ENCODE measurements at regions not wholly inside any gene's neighbourhood (a gene's known extent, or its start where the extent isn't known, plus 50 kb on each side); places are given as distances from the start of the nearest gene placed in this dataset.
"Not testable (repeated sequence)": the region's sequence is repeated elsewhere in the genome, so short reads cannot be mapped to it uniquely, and the experiment has no call there.

GRCh38 chr14:105710119-105711043 lies 184.0 kb downstream of the TMEM121 start:
- Histone ChIP-seq H3K36me3 (ENCODE audit: low read depth, missing control alignments) (no peaks in the 10 kb centered on the region), H3K4me3 (no peak overlapping the region), H3K9me3 (no peaks in the 10 kb centered on the region), H3K4me1 (no peaks in the 10 kb centered on the region), H3K27ac (no peak overlapping the region), H3K27me3 (no peaks in the 10 kb centered on the region)
- no peak for TF ChIP-seq POLR2A (IDR thresholded peaks at IDR 0.05)
- TF ChIP-seq, protein P1, sequence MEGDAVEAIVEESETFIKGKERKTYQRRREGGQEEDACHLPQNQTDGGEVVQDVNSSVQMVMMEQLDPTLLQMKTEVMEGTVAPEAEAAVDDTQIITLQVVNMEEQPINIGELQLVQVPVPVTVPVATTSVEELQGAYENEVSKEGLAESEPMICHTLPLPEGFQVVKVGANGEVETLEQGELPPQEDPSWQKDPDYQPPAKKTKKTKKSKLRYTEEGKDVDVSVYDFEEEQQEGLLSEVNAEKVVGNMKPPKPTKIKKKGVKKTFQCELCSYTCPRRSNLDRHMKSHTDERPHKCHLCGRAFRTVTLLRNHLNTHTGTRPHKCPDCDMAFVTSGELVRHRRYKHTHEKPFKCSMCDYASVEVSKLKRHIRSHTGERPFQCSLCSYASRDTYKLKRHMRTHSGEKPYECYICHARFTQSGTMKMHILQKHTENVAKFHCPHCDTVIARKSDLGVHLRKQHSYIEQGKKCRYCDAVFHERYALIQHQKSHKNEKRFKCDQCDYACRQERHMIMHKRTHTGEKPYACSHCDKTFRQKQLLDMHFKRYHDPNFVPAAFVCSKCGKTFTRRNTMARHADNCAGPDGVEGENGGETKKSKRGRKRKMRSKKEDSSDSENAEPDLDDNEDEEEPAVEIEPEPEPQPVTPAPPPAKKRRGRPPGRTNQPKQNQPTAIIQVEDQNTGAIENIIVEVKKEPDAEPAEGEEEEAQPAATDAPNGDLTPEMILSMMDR (IDR thresholded peaks at IDR 0.05): no peak
- WGBS, 2 donors: 74 to 81% methylated on average over 4 of the region's 6 CpGs
- intact Hi-C loops (cut with DNase I; ENCODE audit: low total_unique reads): no loop called here
- DNase-seq: no peak

GRCh38 chr14:105711044-105711620 lies 184.7 kb downstream of the TMEM121 start:
- TF ChIP-seq, protein P1 (IDR thresholded peaks at IDR 0.05): no peak
- no peak for TF ChIP-seq POLR2A (IDR thresholded peaks at IDR 0.05)
- Histone ChIP-seq H3K4me1 (no peaks in the 10 kb centered on the region), H3K4me3 (no peak overlapping the region), H3K27ac (no peak overlapping the region), H3K36me3 (ENCODE audit: low read depth, missing control alignments) (no peaks in the 10 kb centered on the region), H3K27me3 (no peaks in the 10 kb centered on the region), H3K9me3 (no peaks in the 10 kb centered on the region)
- intact Hi-C loops (cut with DNase I; ENCODE audit: low total_unique reads): no loop called here
- DNase-seq: no peak
- WGBS, 2 donors: 61 to 86% methylated on average over 6 to 12 of the region's 18 CpGs

DNA sequence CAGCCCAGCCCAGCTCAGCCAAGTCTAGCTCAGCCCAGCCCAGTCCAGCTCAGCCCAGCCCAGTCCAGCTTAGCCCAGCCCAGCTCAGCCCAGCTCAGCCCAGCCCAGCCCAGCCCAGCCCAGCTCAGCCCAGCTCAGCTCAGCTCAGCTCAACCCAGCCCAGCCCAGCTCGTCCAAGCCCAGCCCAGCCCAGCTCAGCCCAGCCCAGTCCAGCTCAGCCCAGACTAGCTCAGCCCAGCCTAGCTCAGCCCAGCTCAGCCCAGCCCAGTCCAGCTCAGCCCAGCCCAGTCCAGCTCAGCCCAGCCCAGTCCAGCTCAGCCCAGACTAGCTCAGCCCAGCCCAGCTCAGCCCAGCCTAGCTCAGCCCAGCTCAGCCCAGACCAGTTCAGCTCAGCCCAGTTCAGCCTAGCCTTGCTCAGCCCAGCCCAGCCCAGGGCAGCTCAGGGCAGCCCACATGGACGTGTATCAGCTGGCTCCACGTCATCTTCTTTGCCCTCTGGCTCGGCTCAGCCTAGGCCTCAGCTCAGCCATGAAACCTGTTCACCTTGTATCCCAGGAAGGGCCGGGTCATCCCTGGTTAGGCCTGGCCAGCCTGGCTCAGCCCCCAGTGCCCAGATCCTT lies 185.6 kb downstream of the TMEM121 start:
- Histone ChIP-seq H3K9me3 (no peaks in the 10 kb centered on the region), H3K36me3 (ENCODE audit: low read depth, missing control alignments) (no peaks in the 10 kb centered on the region), H3K4me3 (no peak overlapping the region), H3K27ac (no peak overlapping the region), H3K27me3 (no peaks in the 10 kb centered on the region), H3K4me1 (no peaks in the 10 kb centered on the region)
- 82 to 90% methylated on average over 3 to 5 of the region's 5 CpGs for WGBS, 2 donors
- TF ChIP-seq POLR2A (IDR thresholded peaks at IDR 0.05): no peak
- TF ChIP-seq, protein P1 (IDR thresholded peaks at IDR 0.05): no peak
- intact Hi-C loops (cut with DNase I; ENCODE audit: low total_unique reads): no loop called here
- DNase-seq: no peak

DNA sequence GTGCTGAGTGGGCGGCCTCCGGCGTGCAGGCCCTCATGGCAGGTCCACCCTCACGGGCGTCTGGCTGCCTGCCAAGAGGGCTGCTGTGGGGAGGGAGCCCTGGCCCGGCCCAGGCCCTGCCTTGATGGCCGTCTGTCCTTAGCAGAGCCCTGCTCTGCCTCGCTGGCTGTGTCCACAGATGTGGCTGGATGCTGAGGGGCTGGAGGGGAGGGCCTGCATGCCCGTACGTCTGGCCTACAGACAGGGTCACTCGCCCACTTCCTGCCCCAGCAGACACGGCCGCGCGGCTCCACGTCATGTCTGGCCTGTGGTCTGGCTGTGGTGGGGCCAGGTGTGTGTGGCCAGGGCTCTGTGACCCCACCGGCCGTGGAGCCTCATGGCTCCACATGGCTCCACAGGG lies 186.3 kb downstream of the TMEM121 start:
- H3K4me3 ChIP-seq; H3K4me1 ChIP-seq; DNase-seq; intact Hi-C loops (cut with DNase I; ENCODE audit: low total_unique reads); H3K27ac ChIP-seq; H3K36me3 ChIP-seq (ENCODE audit: low read depth, missing control alignments); H3K27me3 ChIP-seq; H3K9me3 ChIP-seq: not testable (repeated sequence)
- WGBS, 2 donors: 93% methylated on average over 11 of the region's 18 CpGs; no CpG with 5 or more reads in 1 of the 2 donors

GRCh38 chr14:105713160-105713559 lies 186.8 kb downstream of the TMEM121 start:
- intact Hi-C loops (cut with DNase I; ENCODE audit: low total_unique reads); H3K9me3 ChIP-seq; H3K27me3 ChIP-seq; H3K4me1 ChIP-seq; H3K4me3 ChIP-seq; H3K27ac ChIP-seq; H3K36me3 ChIP-seq (ENCODE audit: low read depth, missing control alignments); DNase-seq: not testable (repeated sequence)
- WGBS, 2 donors: 90 to 91% methylated on average over 6 to 17 of the region's 17 CpGs

DNA sequence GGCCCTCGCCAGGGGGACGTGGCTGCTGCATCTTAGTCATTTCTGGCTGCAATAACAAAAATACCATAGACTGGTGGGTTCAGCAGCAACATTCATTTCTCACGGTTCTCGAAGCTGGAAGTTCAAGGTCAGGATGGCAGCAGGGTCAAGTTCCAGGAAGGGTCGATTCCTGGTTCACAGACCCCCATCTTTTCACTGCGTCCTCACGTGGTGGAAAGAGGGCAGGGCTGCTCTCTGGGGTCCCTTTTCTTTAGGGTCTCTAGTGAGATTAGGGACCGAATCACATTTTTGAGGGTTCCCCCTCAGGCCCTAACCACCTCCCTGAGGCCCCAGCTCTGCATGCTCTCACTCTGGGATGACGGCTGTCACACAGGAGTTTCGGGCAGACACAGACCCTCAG lies 187.5 kb downstream of the TMEM121 start:
- H3K36me3 ChIP-seq (ENCODE audit: low read depth, missing control alignments); H3K27me3 ChIP-seq; H3K9me3 ChIP-seq; H3K4me1 ChIP-seq; DNase-seq; H3K27ac ChIP-seq; intact Hi-C loops (cut with DNase I; ENCODE audit: low total_unique reads); H3K4me3 ChIP-seq: not testable (repeated sequence)
- 88 to 89% methylated on average over 6 to 10 of the region's 10 CpGs for WGBS, 2 donors

- H3K36me3 ChIP-seq (ENCODE audit: low read depth, missing control alignments); H3K4me1 ChIP-seq; H3K27ac ChIP-seq; H3K27me3 ChIP-seq; DNase-seq; intact Hi-C loops (cut with DNase I; ENCODE audit: low total_unique reads); H3K9me3 ChIP-seq; H3K4me3 ChIP-seq: not testable (repeated sequence)
- 89 to 90% methylated on average over 4 of the region's 7 CpGs for WGBS, 2 donors
These were observed 192.4 kb downstream of the TMEM121 start for GRCh38 chr14:105718787-105719186.

GRCh38 chr14:105720106-105720505 lies 193.7 kb downstream of the TMEM121 start:
- H3K27ac ChIP-seq; H3K36me3 ChIP-seq (ENCODE audit: low read depth, missing control alignments); intact Hi-C loops (cut with DNase I; ENCODE audit: low total_unique reads); H3K9me3 ChIP-seq; H3K4me3 ChIP-seq; H3K27me3 ChIP-seq; H3K4me1 ChIP-seq; DNase-seq: not testable (repeated sequence)
- no CpG with 5 or more reads among the region's 12 CpGs for WGBS, 2 donors

All from testis (tissue), 2 donors.